Liver (tissue), 8 donors: ENCODE measurements at regions not wholly inside any gene's neighbourhood (a gene's known extent, or its start where the extent isn't known, plus 50 kb on each side); places are given as distances from the start of the nearest gene placed in this dataset.

Source experiments
- DNase-seq: peaks from one replicate; pipeline ENCODE4 v3.0.0-alpha.2; 2017; ENCODE audit warnings: low spot score
- H3K27ac ChIP-seq, 2 donors: one replicate each; pipeline ENCODE4 v1.7.0; 2013; ENCODE audit warnings: inconsistent platforms in 2 of 2, low read length in 2 of 2, control low read depth in 1 of 2, low read depth in 1 of 2, mild to moderate bottlenecking in 1 of 2
- H3K27me3 ChIP-seq, 4 donors: one replicate each; pipeline versions ENCODE4 v1.6.1 to v1.7.0; 2013; ENCODE audit warnings: low read length in 3 of 4, inconsistent platforms in 1 of 4, mild to moderate bottlenecking in 1 of 4, moderate library complexity in 1 of 4; ENCODE audit not compliant: control insufficient read depth in 4 of 4, insufficient read depth in 4 of 4
- H3K36me3 ChIP-seq, 4 donors: one replicate each; pipeline versions ENCODE4 v1.6.1 to v1.7.0; 2013; ENCODE audit warnings: low read length in 3 of 4, mild to moderate bottlenecking in 3 of 4, low read depth in 1 of 4, moderate library complexity in 1 of 4; ENCODE audit not compliant: control insufficient read depth in 4 of 4, insufficient read depth in 3 of 4
- H3K4me1 ChIP-seq, 4 donors: one replicate each; pipeline versions ENCODE4 v1.6.1 to v1.7.0; 2013; ENCODE audit warnings: low read length in 3 of 4, mild to moderate bottlenecking in 3 of 4, moderate library complexity in 1 of 4; ENCODE audit not compliant: control insufficient read depth in 4 of 4, insufficient read depth in 4 of 4
- H3K4me3 ChIP-seq, 3 donors: one replicate each; pipeline versions ENCODE4 v1.6.1 to v1.7.0; 2013; ENCODE audit warnings: low read length in 3 of 3, control low read depth in 1 of 3, low read depth in 1 of 3, mild to moderate bottlenecking in 1 of 3
- H3K9ac ChIP-seq, 2 donors: one replicate each; pipeline ENCODE4 v1.7.0; 2013; ENCODE audit warnings: low read length in 2 of 2, mild to moderate bottlenecking in 2 of 2, moderate library complexity in 2 of 2, control low read depth in 1 of 2, low read depth in 1 of 2
- H3K9me3 ChIP-seq, 4 donors: one replicate each; pipeline versions ENCODE4 v1.6.1 to v1.7.0; 2013; ENCODE audit warnings: low read length in 3 of 4; ENCODE audit not compliant: control insufficient read depth in 4 of 4
- EGR1 ChIP-seq, 2 donors: IDR thresholded peaks; 2 replicates each; pipeline ENCODE4 v1.6.1; 2016 to 2018; ENCODE audit warnings: antibody characterized with exemption in 2 of 2, low read depth in 2 of 2
- FOXA1 ChIP-seq: IDR thresholded peaks from 2 replicates; pipeline ENCODE4 v1.6.1; 2016; ENCODE audit warnings: antibody characterized with exemption
- FOXA2 ChIP-seq: IDR thresholded peaks from 2 replicates; pipeline ENCODE4 v1.6.1; 2016; ENCODE audit warnings: antibody characterized with exemption
- GABPA ChIP-seq, 2 donors: IDR thresholded peaks in 1 of 2; conservative IDR thresholded peaks in 1 of 2; 2 replicates each; pipeline ENCODE4 v1.6.1; 2016; ENCODE audit warnings: antibody characterized with exemption in 2 of 2, mild to moderate bottlenecking in 1 of 2, moderate library complexity in 1 of 2
- HNF4A ChIP-seq, 2 donors: conservative IDR thresholded peaks; 2 replicates each; pipeline ENCODE4 v1.6.1; 2016; ENCODE audit warnings: antibody characterized with exemption in 2 of 2, mild to moderate bottlenecking in 2 of 2
- HNF4G ChIP-seq: IDR thresholded peaks from 2 replicates; pipeline ENCODE4 v1.6.1; 2016; ENCODE audit warnings: antibody characterized with exemption
- JUND ChIP-seq, 2 donors: IDR thresholded peaks; 2 replicates each; pipeline ENCODE4 v1.6.1; 2016; ENCODE audit warnings: antibody characterized with exemption in 2 of 2
- NR2F2 ChIP-seq: IDR thresholded peaks from 2 replicates; pipeline ENCODE4 v1.6.1; 2016; ENCODE audit warnings: antibody characterized with exemption
- RAD21 ChIP-seq, 2 donors: IDR thresholded peaks; 2 replicates each; pipeline ENCODE4 v1.6.1; 2016; ENCODE audit warnings: antibody characterized with exemption in 2 of 2, mild to moderate bottlenecking in 2 of 2
- RXRA ChIP-seq, 2 donors: IDR thresholded peaks; 2 replicates each; pipeline ENCODE4 v1.6.1; 2017 to 2018; ENCODE audit warnings: antibody characterized with exemption in 2 of 2, mild to moderate bottlenecking in 1 of 2
- SP1 ChIP-seq: IDR thresholded peaks from 2 replicates; pipeline ENCODE4 v1.6.1; 2018; ENCODE audit warnings: antibody characterized with exemption, mild to moderate bottlenecking
- TAF1 ChIP-seq: conservative IDR thresholded peaks from 2 replicates; pipeline ENCODE4 v1.6.1; 2016; ENCODE audit warnings: antibody characterized with exemption, mild to moderate bottlenecking
- YY1 ChIP-seq: IDR thresholded peaks from 2 replicates; pipeline ENCODE4 v1.6.1; 2016; ENCODE audit warnings: antibody characterized with exemption, mild to moderate bottlenecking
- whole genome bisulfite sequencing: extraction: QIAGEN DNeasy Blood & Tissue Kit; methylation state at CpG from one replicate; pipeline ENCODE4 v1.1.7; 2013; 5-methylcytosine and 5-hydroxymethylcytosine counted together
- TF ChIP-seq, protein P1 (sequence below): IDR thresholded peaks from 2 replicates; pipeline ENCODE4 v1.6.1; 2016; ENCODE audit warnings: antibody characterized with exemption, mild to moderate bottlenecking
- TF ChIP-seq, protein P2 (sequence below): IDR thresholded peaks from 2 replicates; pipeline ENCODE4 v1.6.1; 2016; ENCODE audit warnings: antibody characterized with exemption
- TF ChIP-seq, protein P3 (sequence below): IDR thresholded peaks from 2 replicates; pipeline ENCODE4 v1.6.1; 2016; ENCODE audit warnings: antibody characterized with exemption
- TF ChIP-seq, protein P4 (sequence below): fragments of 150-350 bp; IDR thresholded peaks from 2 replicates; pipeline ENCODE4 v1.5.1; 2017; ENCODE audit warnings: improper control_type of control experiment, low read depth, low read length; ENCODE audit not compliant: missing input control
- TF ChIP-seq, protein P5 (sequence below): IDR thresholded peaks from 2 replicates; pipeline ENCODE4 v1.6.1; 2016; ENCODE audit warnings: antibody characterized with exemption
- donor health status: healthy.
- donor health status: healthy.
- donor health status: healthy.
- donor health status: healthy.
- donor health status: healthy.

DNA sequence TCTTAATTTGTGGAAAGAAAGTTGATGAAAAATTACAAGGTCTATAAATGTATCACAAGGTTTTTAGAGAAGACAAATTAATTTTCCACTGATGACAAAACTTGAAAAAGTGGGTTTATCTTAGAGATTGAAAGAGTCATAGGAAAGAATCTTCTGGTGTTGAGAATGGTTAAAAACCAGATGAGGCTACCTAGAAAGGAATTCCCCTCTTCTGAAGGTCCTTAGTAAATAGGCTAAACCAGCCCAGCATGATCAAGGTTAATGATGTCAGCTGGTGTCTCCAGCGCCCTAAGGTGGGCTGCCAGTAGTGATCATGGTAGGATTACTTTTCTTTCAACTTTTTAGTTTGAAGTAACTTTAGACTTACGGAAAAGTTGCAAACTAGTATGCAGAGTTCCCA is 71.8 kb upstream of the PGRMC2 start:
- H3K9ac ChIP-seq, result no peak overlapping the region
- WGBS, result 98% methylated on average over 2 of the region's 2 CpGs
- H3K4me3 ChIP-seq, result no peak overlapping the region
- H3K9me3 ChIP-seq, result no peaks in the 10 kb centered on the region
- DNase-seq, result no peak
- TF ChIP-seq, protein P1, sequence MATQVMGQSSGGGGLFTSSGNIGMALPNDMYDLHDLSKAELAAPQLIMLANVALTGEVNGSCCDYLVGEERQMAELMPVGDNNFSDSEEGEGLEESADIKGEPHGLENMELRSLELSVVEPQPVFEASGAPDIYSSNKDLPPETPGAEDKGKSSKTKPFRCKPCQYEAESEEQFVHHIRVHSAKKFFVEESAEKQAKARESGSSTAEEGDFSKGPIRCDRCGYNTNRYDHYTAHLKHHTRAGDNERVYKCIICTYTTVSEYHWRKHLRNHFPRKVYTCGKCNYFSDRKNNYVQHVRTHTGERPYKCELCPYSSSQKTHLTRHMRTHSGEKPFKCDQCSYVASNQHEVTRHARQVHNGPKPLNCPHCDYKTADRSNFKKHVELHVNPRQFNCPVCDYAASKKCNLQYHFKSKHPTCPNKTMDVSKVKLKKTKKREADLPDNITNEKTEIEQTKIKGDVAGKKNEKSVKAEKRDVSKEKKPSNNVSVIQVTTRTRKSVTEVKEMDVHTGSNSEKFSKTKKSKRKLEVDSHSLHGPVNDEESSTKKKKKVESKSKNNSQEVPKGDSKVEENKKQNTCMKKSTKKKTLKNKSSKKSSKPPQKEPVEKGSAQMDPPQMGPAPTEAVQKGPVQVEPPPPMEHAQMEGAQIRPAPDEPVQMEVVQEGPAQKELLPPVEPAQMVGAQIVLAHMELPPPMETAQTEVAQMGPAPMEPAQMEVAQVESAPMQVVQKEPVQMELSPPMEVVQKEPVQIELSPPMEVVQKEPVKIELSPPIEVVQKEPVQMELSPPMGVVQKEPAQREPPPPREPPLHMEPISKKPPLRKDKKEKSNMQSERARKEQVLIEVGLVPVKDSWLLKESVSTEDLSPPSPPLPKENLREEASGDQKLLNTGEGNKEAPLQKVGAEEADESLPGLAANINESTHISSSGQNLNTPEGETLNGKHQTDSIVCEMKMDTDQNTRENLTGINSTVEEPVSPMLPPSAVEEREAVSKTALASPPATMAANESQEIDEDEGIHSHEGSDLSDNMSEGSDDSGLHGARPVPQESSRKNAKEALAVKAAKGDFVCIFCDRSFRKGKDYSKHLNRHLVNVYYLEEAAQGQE, result no peak
- no peak for TF ChIP-seq HNF4G
- TF ChIP-seq, protein P2, sequence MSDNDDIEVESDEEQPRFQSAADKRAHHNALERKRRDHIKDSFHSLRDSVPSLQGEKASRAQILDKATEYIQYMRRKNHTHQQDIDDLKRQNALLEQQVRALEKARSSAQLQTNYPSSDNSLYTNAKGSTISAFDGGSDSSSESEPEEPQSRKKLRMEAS, result no peak
- TF ChIP-seq, protein P3, sequence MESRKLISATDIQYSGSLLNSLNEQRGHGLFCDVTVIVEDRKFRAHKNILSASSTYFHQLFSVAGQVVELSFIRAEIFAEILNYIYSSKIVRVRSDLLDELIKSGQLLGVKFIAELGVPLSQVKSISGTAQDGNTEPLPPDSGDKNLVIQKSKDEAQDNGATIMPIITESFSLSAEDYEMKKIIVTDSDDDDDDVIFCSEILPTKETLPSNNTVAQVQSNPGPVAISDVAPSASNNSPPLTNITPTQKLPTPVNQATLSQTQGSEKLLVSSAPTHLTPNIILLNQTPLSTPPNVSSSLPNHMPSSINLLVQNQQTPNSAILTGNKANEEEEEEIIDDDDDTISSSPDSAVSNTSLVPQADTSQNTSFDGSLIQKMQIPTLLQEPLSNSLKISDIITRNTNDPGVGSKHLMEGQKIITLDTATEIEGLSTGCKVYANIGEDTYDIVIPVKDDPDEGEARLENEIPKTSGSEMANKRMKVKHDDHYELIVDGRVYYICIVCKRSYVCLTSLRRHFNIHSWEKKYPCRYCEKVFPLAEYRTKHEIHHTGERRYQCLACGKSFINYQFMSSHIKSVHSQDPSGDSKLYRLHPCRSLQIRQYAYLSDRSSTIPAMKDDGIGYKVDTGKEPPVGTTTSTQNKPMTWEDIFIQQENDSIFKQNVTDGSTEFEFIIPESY, result no peak
- no peak for TF ChIP-seq HNF4A (conservative IDR thresholded peaks at IDR 0.05)
- no peak for TF ChIP-seq RAD21 (IDR thresholded peaks at IDR 0.05)
- TF ChIP-seq YY1, result no peak
- TF ChIP-seq GABPA (IDR thresholded peaks at IDR 0.05 in 1 of 2, conservative IDR thresholded peaks at IDR 0.05 in 1 of 2), result no peak
- TF ChIP-seq, protein P4, sequence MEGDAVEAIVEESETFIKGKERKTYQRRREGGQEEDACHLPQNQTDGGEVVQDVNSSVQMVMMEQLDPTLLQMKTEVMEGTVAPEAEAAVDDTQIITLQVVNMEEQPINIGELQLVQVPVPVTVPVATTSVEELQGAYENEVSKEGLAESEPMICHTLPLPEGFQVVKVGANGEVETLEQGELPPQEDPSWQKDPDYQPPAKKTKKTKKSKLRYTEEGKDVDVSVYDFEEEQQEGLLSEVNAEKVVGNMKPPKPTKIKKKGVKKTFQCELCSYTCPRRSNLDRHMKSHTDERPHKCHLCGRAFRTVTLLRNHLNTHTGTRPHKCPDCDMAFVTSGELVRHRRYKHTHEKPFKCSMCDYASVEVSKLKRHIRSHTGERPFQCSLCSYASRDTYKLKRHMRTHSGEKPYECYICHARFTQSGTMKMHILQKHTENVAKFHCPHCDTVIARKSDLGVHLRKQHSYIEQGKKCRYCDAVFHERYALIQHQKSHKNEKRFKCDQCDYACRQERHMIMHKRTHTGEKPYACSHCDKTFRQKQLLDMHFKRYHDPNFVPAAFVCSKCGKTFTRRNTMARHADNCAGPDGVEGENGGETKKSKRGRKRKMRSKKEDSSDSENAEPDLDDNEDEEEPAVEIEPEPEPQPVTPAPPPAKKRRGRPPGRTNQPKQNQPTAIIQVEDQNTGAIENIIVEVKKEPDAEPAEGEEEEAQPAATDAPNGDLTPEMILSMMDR, result no peak
- no peak for TF ChIP-seq SP1
- no peak for TF ChIP-seq TAF1
- TF ChIP-seq EGR1 (IDR thresholded peaks at IDR 0.05; ENCODE audit: low read depth in 2 of 2), result no peak
- no peak for TF ChIP-seq NR2F2
- TF ChIP-seq JUND (IDR thresholded peaks at IDR 0.05), result no peak
- TF ChIP-seq RXRA (IDR thresholded peaks at IDR 0.05), result no peak
- TF ChIP-seq, protein P5, sequence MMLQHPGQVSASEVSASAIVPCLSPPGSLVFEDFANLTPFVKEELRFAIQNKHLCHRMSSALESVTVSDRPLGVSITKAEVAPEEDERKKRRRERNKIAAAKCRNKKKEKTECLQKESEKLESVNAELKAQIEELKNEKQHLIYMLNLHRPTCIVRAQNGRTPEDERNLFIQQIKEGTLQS, result no peak
- no peak for TF ChIP-seq FOXA1
- TF ChIP-seq FOXA2, result no peak
- H3K27ac ChIP-seq, result no peak overlapping the region
- no peaks in the 10 kb centered on the region for H3K36me3 ChIP-seq
- no peaks in the 10 kb centered on the region for H3K27me3 ChIP-seq
- peaks cover 0 to 4% (median 0%) of the 10 kb centered on the region in 4 donors for H3K4me1 ChIP-seq
